GM19324 (cell line): ENCODE measurements at regions not wholly inside any gene's neighbourhood (a gene's known extent, or its start where the extent isn't known, plus 50 kb on each side); places are given as distances from the start of the nearest gene placed in this dataset.

Source experiments
- ATAC-seq: cut with Tn5 transposase; IDR thresholded peaks from one replicate; pipeline ENCODE4 v1.9.1; 2021; ENCODE audit warnings: mild to moderate bottlenecking, moderate library complexity; ENCODE audit not compliant: unreplicated experiment, low FRiP score

GRCh38 chr14:58808828-58809227, 171.1 kb downstream of the DACT1 start:
- ATAC-seq, result no peak

GRCh38 chr14:58809520-58809919, 171.8 kb downstream of the DACT1 start:
- ATAC-seq, result no peak

- no peak for ATAC-seq
Measured at GRCh38 chr14:58812050-58812910, 174.5 kb downstream of the DACT1 start.

- no peak for ATAC-seq
Measured at GRCh38 chr14:58813745-58814144, 176.0 kb downstream of the DACT1 start.

- no peak for ATAC-seq
Measured at GRCh38 chr14:58814466-58814865, 176.7 kb downstream of the DACT1 start.

- no peak for ATAC-seq
Measured at GRCh38 chr14:58815161-58815701, 177.5 kb downstream of the DACT1 start.

- ATAC-seq, result no peak
Measured at GRCh38 chr14:58815794-58816193, 178.0 kb downstream of the DACT1 start.

GRCh38 chr14:58816416-58817115, 178.8 kb downstream of the DACT1 start:
- ATAC-seq, result no peak

- ATAC-seq, result no peak
Measured at GRCh38 chr14:58817846-58818245, 180.1 kb downstream of the DACT1 start.

GRCh38 chr14:58820032-58820431, 182.3 kb downstream of the DACT1 start:
- no peak for ATAC-seq

GRCh38 chr14:58821421-58821820, 183.7 kb downstream of the DACT1 start:
- no peak for ATAC-seq

- ATAC-seq, result no peak
Measured at GRCh38 chr14:58822856-58823255, 185.1 kb downstream of the DACT1 start.

- no peak for ATAC-seq
Measured at GRCh38 chr14:58823312-58823711, 185.6 kb downstream of the DACT1 start.

- ATAC-seq, result no peak
Measured at GRCh38 chr14:58824106-58824505, 186.3 kb downstream of the DACT1 start.

GRCh38 chr14:58824796-58825195, 187.0 kb downstream of the DACT1 start:
- ATAC-seq, result no peak

- no peak for ATAC-seq
Measured at GRCh38 chr14:58825606-58826005, 187.8 kb downstream of the DACT1 start.

- ATAC-seq, result no peak
Measured at GRCh38 chr14:58826845-58827686, 189.3 kb downstream of the DACT1 start.

GRCh38 chr14:58828298-58828697, 190.5 kb downstream of the DACT1 start:
- ATAC-seq, result no peak

- ATAC-seq, result no peak
Measured at GRCh38 chr14:58829594-58829993, 191.8 kb downstream of the DACT1 start.

GRCh38 chr14:58830121-58830520, 192.4 kb downstream of the DACT1 start:
- ATAC-seq, result no peak

GRCh38 chr14:58832095-58832521, 194.3 kb downstream of the DACT1 start:
- ATAC-seq, result no peak
